ENCODE measurements at regions not wholly inside any gene's neighbourhood (a gene's known extent, or its start where the extent isn't known, plus 50 kb on each side); places are given as distances from the start of the nearest gene placed in this dataset.

DNA sequence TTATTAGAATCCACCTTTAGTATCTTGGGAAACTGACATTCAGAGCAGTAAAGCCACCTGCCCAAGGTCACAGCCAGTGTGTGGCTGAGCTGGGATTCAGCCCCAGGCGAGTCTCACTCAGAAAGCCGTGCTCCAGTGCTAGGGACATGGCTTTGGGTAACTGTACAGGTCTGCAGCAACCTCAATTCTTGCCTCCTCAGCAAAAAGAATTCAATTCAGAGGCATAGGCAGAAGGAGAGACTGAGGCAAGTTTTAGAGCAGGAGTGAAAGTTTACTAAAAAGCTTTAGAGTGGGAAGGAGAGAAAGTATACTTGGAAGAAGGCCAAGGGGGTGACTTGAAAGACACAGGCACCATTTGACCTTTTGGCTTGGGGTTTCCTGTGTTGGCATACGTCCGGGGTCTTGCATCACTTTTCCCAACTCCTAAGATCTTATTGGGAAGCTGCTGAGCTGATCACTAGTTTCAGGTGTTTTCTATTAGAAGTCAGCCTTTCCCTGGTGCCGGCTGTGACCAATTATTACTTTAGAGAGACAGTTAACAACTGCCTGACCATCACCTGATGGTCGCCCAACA is 529.3 kb downstream of the MATN1 start:
- no peak overlapping the region for H3K9ac ChIP-seq (ENCODE audit: low read length)
- no peak for DNase-seq (ENCODE audit: low read depth, low spot score)
- no peak overlapping the region for H3K4me2 ChIP-seq (ENCODE audit: low read length)
- H3K4me1 ChIP-seq (ENCODE audit: control insufficient read depth in 1 of 2, insufficient read depth in 2 of 2, low read length in 2 of 2), result peaks cover 5 to 11% of the 10 kb centered on the region in 2 experiments; a peak in 3 of 4 replicates
- ATAC-seq, result no peak
- ChIA-PET RAD21 (ENCODE audit: low non-redundant PET in 1 of 2, low total read pairs in 2 of 2, uncharacterized antibody in 2 of 2, unreplicated experiment in 2 of 2) (no interaction called here), POLR2A (no interaction called here), CTCF (no interaction called here)
- intact Hi-C loops (cut with micrococcal nuclease), result no loop called here
- no peaks in the 10 kb centered on the region for H3K9me3 ChIP-seq (ENCODE audit: control insufficient read depth in 1 of 2, insufficient read depth in 1 of 2, low read depth in 1 of 2, low read length in 2 of 2)
- H3K36me3 ChIP-seq (ENCODE audit: control insufficient read depth in 1 of 2, insufficient read depth in 2 of 2, low read length in 2 of 2), result no peaks in the 10 kb centered on the region
- TF ChIP-seq, protein P1, sequence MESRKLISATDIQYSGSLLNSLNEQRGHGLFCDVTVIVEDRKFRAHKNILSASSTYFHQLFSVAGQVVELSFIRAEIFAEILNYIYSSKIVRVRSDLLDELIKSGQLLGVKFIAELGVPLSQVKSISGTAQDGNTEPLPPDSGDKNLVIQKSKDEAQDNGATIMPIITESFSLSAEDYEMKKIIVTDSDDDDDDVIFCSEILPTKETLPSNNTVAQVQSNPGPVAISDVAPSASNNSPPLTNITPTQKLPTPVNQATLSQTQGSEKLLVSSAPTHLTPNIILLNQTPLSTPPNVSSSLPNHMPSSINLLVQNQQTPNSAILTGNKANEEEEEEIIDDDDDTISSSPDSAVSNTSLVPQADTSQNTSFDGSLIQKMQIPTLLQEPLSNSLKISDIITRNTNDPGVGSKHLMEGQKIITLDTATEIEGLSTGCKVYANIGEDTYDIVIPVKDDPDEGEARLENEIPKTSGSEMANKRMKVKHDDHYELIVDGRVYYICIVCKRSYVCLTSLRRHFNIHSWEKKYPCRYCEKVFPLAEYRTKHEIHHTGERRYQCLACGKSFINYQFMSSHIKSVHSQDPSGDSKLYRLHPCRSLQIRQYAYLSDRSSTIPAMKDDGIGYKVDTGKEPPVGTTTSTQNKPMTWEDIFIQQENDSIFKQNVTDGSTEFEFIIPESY (IDR thresholded peaks at IDR 0.05; ENCODE audit: extremely low read depth, insufficient replicate concordance, low read length), result no peak
- no peak for TF ChIP-seq CEBPB (IDR thresholded peaks at IDR 0.05; ENCODE audit: low read depth)
- no peak for TF ChIP-seq YY1 (IDR thresholded peaks at IDR 0.05; ENCODE audit: extremely low read depth, insufficient replicate concordance, low read depth, low read length)
- TF ChIP-seq, protein P2, sequence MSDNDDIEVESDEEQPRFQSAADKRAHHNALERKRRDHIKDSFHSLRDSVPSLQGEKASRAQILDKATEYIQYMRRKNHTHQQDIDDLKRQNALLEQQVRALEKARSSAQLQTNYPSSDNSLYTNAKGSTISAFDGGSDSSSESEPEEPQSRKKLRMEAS (IDR thresholded peaks at IDR 0.05), result no peak
- no peak for TF ChIP-seq EGR1 (IDR thresholded peaks at IDR 0.05; ENCODE audit: low read depth)
- no peak for TF ChIP-seq SRF (IDR thresholded peaks at IDR 0.05; ENCODE audit: low read depth)
- H3K4me3 ChIP-seq (replicated peaks in 1 of 2; ENCODE audit: low read depth in 1 of 2, low read length in 2 of 2), result no peak overlapping the region
- H3K27ac ChIP-seq (ENCODE audit: low read depth, low read length), result no peak overlapping the region
- peaks cover 18% of the 10 kb centered on the region for H3K27me3 ChIP-seq (ENCODE audit: insufficient read depth, low read length)
- H2AFZ ChIP-seq (ENCODE audit: low read depth, low read length, poor library complexity, severe bottlenecking), result no peak overlapping the region
- H3K9me2 ChIP-seq (ENCODE audit: insufficient read depth), result no peaks in the 10 kb centered on the region
- BruUV-seq (replicated peaks), result no TSS peak
- no peaks in the 10 kb centered on the region for H3K79me2 ChIP-seq (ENCODE audit: insufficient read depth, low read length)
- H4K20me1 ChIP-seq (ENCODE audit: insufficient read depth), result no peaks in the 10 kb centered on the region

Data from HCT116 (cell line).